Erythroblast (primary cell): ENCODE measurements at regions not wholly inside any gene's neighbourhood (a gene's known extent, or its start where the extent isn't known, plus 50 kb on each side); places are given as distances from the start of the nearest gene placed in this dataset.

Experiments
- GATA1 ChIP-seq: IDR thresholded peaks from 2 replicates; pipeline ENCODE4 v1.6.1; 2011; ENCODE audit warnings: low read depth, mild to moderate bottlenecking, control low read depth, low read length, moderate library complexity
- POLR2A ChIP-seq: IDR thresholded peaks from 2 replicates; pipeline ENCODE4 v1.6.1; 2011; ENCODE audit warnings: mild to moderate bottlenecking, low read length

DNA sequence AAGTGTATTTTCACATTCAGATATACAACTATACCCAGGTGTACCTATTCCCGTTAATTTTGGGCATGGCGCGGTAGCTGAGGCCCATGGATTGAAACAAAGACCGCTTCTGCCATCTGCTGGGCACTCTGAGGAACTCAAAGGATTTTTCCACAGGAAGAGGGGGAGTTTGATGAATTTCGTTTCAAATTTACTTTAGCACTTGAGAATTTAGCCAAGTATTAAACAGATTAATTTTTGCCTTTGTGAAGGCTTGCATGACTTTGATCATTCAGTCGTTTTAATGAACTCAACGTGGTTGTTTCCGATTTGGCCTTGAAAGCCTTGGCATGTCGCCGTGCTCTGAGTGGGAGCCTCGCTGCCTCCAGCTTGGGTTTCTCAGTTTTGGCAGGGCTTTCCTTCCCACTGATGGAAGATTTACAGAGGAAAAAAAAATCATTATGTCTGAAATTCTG is 153.2 kb upstream of the DDHD1 start:
- TF ChIP-seq POLR2A (no peak), GATA1 (no peak)
